Inflammatory macrophage treated with lipopolysaccharide for 4 hours (primary cell): ENCODE measurements at regions not wholly inside any gene's neighbourhood (a gene's known extent, or its start where the extent isn't known, plus 50 kb on each side); places are given as distances from the start of the nearest gene placed in this dataset.
"Not testable (repeated sequence)": the region's sequence is repeated elsewhere in the genome, so short reads cannot be mapped to it uniquely, and the experiment has no call there.

Source experiments
- DNase-seq: peaks from one replicate; pipeline ENCODE4 v3.0.0-alpha.2; 2020

DNA sequence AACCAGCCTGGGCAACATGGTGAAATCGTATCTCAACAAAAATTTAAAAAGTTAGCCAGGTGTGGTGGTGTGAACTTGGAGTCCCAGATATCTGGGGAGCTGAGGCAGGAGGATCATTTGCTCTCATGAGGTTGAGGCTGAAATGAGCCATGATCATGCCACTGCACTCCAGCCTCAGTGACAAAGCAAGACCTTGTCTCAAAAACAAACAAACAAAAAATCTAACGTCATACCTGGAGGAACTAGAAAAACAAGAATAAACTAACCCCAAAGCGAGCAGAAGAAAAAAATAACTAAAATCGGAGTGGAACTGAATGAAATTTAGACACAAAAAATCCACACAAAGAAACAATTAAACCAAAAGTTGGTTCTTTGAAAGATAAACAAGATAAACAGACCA lies 1885.1 kb downstream of the OLFM4 start:
- DNase-seq, result no peak

DNA sequence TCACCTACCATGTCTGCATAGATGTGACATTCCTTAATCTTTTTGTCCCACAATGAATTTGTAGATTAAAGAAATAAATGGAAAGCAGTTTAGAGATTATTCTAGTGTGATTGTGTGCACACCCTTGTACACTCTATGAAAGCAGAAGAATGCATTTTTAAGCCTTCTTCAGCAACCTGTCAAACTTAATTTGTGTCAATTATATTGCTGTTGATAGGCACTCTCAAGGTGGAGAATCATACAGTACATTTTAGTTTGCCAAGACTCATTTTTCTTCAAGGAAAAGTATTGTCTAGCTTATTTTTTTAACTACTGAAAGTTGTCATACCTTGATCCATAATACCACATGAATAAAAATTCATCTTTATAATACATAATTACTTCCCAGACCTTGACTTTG lies 1898.9 kb downstream of the OLFM4 start:
- DNase-seq, result no peak

DNA sequence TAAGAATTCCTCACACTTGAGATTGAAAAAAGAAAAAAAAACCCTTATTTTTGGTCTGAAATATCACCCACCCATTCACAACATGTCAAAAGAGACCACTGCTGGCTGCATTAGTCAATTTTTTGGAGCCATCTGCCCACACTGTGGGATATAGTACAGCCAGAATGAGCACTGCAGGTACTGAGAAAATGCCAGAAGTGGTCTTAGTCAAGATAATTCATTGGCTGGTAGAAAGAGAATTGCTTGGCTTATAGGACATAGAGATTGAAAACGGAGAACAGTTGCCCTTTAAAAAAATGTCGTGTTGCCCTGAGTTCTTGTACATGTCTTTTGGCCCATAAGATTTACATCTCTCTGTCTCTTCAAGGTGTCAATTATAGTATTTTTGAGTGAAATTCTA lies 1899.5 kb downstream of the OLFM4 start:
- no peak for DNase-seq

DNA sequence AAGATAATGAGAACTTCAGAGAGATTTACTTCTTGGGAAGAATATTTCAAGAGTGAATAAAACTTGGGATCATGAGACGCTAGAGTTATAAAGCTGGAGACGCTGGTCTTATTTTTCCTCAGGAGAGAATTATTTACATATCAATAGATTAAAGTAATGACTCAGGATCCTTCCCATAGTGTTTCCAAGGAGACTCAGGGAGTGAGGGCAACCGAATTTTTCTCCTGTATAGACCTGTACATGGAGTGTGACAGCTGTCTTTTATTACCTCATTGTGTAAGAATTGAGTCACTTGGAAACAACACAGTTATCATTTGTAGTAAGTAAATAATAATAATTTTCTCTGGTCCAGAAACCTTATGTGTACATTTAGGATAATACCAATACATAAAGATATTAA lies 1905.5 kb downstream of the OLFM4 start:
- no peak for DNase-seq

DNA sequence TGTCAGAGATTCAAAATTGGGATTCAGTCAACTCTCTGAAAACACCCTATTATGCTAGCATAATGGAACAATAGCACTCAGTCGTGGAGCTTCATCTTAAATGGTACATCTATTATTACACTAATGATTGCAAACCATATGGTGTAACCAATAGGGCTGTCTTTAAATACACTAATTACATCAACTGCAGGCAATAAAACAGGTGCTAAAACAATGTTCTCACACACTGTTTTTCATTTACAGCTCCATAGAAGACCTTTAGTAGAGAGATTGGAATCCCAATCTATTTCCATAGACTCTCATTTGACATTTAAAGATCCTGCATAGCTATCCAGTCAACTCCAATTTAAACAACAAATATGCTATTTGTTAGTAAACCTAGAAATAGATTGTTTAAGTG lies 1917.4 kb downstream of the OLFM4 start:
- DNase-seq, result no peak

DNA sequence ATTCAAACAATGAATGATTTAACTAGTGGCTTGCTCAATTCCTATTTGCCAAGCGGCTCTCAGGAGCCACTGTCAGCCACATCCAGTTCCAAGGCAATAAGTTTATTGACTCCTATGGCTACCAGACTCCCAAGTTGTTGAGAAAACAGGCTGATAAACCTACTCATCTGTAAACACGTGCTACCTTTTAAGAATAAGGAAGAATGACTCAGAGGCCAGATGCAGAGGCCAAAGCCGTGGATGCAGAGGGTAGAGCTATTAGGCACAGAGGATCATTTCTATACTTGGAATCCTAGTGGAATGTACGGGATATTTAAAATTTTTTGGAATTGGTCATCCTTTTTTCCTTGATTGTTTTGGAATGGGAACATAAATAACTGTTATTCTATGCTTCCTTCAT lies 1921.1 kb downstream of the OLFM4 start:
- no peak for DNase-seq

DNA sequence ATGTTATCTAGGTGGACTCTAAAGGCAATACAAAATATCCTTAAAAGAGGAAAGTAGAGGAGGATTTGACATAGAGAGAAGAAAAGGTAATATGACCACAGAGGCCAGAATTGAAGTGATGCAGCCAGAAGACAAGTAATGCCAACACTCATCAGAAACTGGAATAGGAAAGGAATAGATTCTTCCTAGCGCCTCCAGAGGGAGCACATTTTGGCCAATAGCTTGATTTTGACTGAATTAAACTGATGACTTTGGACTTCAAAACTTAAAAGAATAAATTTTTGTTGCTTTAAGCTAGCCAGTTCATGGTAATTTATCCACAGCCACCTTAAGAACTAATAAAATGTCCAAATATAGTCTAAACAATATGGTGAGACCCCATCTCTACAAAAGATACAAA lies 1921.9 kb downstream of the OLFM4 start:
- DNase-seq, result no peak

DNA sequence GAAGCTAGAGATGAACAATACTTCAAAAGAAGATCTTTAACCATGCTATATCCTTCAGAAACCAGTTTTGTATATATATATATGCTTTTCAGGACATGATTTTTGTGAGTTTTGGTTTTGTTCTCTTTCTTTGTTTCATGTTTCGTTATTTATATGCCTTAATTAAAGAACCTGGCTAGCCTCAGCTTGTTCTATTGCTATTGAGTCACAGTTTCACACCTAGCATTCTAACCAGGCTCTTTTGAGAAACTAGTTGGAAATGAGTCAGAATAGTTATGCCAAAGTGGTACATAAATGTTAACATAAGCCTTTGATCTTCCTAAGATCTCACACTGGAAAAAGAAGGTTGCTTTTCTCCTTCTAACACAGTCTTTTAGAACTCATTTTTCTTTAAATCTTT lies 1925.2 kb downstream of the OLFM4 start:
- no peak for DNase-seq

DNA sequence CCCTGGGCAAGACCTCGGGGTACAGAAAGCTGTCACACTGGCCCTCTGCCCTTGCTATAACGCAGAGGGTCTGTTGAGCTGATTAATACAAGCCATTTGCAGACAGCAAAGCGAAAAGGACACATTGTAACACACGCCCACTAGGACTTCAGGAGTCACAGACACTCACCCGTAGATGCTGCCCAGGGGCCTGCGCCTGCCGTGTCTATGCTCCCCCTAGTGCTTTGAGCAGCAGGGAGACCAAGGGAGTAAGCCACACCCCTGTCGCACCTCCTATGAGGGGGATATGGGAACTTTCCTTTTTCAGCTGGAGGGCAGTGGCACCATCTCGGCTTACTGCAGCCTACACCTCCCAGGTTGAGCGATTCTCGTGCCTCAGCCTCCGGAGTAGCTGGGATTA lies 1930.2 kb downstream of the OLFM4 start:
- no peak for DNase-seq

DNA sequence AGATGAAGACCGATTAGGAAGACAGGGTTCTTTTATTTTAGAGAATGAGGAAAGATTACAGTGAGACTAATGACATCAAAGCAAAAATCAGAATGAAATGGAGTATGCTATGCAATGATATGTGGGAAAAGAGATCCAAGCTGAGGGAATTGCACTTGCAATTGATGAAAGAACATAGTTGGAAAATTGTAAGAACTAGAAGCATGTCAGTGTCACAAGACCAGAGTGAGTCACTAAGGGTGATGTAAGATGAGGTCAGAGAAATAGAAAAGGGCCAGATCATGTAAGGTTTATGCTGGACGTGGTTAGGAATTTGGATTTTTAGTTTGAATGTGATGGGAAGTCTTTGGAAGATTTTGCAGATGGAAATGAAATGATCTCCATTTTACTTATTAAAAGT lies 1937.3 kb downstream of the OLFM4 start:
- DNase-seq, result no peak

DNA sequence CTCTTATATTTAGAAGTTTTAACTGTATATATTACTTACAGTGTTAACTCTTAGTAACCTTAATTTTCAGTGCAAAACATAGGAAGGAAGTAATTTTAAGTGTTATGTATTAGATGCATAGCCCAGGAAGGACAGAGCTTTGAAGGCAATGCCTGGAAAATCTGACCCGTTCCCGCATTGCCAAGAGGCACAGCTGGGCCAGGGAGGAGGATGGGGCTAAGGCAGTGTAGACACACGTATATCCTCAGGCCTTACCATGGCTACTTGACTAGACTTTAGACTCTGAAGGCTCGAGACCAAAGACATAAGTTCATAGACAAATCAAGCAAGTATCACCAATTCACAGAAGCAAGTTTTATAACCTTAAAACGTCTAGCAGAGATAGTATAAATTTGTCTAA lies 1944.2 kb downstream of the OLFM4 start:
- no peak for DNase-seq

DNA sequence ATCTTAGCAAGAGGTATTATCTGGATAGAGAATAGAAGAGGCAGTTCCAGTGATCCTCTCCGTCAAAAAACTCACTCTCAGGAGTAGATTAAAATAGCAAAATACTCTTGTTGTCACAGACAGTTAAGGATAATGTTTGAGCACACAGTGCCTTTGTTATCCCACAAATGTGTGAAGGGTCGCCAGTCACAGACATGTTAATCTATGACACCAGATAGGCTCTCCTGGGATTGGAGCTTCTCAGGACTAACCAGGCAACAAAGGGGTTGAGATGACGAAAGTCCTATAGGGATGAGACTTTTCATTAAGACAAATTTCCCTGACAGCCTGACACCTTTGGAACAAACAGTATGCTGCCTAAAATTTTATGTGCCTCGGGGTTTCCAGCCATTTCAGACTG lies 1947.1 kb downstream of the OLFM4 start:
- DNase-seq, result no peak

DNA sequence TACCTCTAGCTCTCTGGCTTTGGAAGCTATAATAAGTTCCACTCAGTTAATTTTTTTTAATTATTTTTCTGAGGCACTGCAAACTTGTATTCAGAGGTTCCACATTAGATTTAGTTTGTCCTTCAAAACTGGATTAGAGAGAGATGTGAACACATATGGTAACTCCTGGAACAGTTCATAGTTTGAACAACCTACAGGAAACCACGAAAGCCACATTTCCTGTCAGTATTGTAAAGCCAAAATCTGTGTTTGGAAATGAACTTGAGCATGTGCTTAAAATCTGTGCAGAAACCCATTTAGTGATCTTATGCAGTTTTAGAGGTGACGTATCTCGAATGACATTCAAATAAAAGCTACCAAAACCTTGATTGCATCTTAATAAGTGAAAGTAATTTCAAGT lies 1952.0 kb downstream of the OLFM4 start:
- no peak for DNase-seq

DNA sequence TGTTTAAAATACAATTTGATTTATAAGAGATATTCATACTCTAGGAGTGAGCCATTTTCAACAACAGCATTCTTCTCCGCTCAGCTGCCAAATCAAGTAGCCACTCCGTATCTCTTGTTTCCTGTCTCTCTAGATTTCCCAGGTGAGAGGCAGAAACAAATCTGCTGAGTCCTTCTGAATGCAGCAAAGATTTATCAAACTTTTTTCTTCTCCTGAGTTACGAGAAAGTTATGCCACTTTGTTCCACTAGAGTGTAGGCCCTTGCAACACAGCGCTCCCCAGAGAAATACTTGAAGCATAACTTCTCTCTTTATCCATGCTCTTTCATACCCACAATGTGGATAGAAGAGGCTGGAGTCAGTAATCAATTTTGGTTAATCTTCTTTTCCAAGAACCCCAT lies 1960.8 kb downstream of the OLFM4 start:
- no peak for DNase-seq

DNA sequence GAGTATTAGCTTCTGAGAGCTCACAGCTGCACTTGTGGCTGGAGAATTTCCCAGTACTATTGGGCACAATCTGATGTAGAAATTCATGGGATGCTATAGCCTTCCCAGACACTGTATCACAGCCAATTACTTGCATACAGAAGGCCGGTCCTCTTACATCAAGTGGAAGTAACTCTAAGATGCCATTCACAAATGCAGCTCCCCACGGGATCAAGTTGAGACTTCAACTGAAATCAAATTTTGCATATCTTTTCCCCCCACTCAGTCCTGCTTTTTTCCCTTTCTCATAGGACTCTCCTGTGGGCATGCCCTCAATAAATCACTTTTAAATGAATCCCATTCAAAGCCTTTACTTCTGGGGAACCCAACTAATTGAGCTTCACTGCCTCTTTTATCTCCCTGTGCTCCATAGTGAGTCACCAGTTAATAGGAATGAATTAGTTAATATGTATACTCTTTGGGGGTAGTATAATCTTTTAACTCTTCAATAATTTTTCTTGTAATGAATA lies 1970.8 kb downstream of the OLFM4 start:
- no peak for DNase-seq

DNA sequence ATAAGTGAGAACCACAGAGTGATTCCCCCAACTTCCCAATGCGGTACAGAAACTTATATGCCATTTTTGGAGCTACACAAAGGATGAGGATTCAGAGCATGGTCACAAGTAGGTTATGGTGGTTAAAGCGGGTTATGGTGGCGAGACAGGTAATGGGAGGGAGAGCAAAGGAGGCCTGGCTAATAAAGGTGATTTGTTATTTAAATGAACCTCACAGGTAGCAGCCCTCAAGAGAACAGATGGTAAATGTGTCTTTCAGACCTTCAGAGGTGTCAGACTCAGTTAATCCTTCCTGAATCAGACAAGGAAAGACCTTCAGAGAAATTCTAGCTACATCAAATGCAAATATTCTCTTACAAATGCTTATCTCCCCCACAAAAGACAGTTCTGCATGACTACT lies 1971.4 kb downstream of the OLFM4 start:
- DNase-seq, result no peak

DNA sequence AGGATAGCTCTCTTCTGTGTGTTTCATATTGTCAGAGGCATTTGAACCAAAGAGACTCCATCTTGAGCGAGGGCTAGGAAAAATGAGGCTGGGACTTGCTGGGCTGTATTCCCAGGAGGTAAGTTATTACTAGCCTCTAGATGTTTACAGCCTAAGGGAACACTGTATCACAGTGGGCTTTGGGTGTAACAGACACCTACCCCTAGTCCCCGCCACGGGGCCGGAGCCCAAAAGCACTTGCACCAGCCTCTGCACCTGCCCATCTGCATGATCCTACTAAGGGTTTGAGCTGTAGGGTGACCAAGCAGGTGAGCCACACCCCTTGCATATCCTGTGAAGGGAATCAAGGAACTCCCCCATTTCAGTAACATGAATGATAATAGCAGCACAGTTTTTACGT lies 1972.2 kb downstream of the OLFM4 start:
- no peak for DNase-seq

DNA sequence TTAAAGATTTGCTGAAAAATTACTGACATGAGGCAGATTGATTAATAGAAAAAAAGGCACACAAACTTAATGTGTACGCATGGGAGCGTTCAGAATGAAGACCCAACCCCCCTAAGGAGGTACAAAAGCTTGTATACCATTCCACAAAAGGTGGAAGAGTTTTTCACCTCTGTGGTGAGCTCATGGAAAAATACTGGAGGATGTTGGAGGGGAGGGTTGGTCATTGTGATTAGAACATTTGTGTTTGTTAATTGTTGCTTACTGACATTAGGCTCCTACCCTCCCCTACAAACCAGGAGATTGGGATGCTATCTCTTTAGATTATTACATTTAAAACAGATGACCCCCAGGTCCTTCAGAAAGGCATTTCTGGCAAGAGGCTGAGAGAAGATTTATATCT lies 1973.3 kb downstream of the OLFM4 start:
- no peak for DNase-seq

DNA sequence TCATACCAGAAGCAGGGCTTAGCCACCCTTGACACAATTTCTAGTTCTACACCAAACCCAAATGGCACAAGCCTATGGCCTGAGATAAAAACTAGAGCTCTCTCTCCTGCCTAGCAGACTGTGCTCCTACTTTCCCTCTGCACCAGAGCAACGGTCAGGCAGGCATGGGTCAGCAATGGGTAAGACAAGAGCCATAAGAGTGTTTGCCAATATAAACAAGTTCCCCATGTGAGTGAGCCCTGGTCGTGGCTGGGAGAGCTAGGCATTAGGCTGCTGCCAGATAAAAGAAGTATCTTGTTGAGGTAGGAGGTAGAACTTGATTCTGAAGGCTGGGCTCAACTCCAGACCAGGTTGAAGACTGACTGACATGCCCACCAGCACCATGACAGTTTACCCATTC lies 1979.1 kb downstream of the OLFM4 start:
- DNase-seq, result no peak

DNA sequence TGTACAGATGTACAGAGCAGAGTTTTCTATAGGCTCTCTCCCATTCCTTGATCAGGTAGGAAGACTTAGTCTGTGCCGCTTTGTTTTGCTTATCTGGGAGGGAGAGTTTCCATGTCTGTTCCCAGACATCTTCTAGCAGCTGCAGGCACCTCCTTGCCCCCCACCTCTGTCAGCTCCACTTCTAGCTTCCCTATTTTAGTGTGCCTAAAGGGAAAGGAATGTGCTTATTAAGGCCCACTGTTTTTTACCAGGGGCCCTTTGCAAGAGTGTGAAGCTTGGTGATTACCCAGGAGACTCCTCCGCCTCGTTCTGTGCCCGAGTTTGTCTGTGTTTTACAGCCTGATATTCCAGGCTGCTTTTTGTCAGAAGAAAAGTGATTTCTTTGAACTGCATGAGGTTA lies 1984.4 kb downstream of the OLFM4 start:
- no peak for DNase-seq

DNA sequence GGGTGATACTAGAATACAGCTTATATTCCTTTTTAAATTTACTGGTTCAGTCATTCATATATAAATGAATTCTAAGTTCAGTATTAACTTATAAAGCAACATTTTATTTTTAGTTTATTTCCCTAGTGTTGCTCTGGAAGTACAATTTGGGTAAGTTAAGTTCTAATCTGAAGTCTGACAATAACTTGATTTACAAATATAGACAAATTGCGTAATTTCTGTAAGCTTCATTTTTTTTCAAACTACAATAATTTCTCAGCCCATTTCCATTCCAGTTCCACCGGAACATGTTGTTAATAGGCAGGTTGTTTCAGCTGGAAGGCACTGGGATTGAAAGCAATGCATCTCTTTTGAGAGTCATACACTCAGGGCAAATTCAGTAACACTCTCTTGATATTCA lies 2000.7 kb downstream of the OLFM4 start:
- no peak for DNase-seq

DNA sequence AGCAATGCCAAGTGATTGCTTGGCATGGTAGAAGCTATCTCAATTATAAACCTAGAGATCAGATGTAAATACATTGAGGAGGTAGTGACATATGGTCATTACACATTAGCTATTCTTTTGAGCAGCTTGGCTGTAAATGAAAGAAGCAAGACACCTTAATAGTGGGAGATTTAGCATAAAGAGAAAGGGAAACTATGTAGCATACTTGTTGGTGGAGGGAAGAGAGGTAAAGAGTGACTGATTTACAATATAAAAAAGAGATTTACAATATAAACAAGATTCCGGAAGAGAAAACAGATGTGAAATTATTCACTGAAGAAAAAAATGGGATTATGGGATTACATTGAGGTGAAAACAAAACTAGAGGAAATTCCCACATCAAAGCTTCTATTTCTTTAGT lies 2009.6 kb downstream of the OLFM4 start:
- DNase-seq, result no peak

DNA sequence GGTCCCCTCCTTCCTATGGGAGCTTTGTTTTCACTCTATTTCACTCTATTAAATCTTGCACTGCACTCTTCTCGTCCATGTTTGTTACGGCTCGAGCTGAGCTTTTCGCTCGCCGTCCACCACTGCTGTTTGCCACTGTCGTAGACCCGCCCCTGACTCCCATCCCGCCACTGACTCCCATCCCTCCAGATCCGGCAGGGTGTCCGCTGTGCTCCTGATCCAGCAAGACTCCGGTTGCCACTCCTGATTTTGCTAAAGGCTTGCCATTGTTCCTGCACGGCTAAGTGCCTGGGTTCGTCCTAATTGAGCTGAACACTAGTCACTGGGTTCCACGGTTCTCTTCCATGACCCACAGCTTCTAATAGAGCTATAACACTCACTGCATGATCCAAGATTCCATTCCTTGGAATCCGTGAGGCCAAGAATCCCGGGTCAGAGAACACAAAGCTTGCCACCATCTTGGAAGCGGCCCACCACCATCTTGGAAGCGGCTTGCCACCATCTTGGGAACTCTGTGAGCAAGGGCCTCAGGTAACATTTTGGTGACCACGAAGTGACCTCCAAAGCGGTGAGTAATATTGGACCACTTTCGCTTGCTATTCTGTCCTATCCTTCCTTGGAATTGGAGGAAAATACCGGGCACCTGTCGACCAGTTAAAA lies 2025.4 kb downstream of the OLFM4 start:
- not testable (repeated sequence) for DNase-seq

DNA sequence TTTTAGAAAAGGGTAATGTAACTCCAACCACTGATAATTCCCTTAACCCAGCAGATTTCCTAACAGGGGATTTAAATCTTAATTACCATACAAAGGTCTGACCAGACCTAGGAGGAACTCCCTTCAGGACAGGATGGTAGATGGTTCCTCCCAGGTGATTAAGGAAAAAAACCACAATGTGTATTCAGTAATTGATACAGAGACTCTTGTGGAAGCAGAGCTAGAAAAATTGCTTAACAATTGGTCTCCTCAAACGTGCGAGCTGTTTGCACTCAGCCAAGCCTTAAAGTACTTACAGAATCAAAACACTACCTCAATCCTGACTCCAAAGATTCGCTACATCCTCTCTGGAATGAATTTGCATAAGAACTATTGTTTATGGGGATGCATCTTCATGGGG lies 2027.1 kb downstream of the OLFM4 start:
- DNase-seq, result not testable (repeated sequence)

DNA sequence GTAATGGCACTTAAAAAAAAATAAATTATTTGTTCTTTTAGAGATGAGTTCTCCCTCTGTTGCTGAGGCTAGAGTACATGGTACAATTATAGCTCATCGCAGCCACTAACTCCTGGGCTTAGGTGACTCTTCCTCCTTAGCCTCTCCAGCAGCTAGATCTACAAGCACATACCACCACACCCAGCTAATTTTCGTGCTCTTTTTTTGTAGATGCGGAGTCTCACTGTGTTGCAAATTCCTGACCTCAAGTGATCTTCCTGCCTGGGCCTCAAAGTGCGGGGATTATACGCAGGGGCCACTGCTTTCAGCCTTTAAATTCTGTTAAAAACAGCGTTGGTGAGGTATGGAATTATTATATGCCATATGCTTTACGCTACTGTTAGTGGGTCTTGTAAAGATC lies 2034.0 kb downstream of the OLFM4 start:
- no peak for DNase-seq

DNA sequence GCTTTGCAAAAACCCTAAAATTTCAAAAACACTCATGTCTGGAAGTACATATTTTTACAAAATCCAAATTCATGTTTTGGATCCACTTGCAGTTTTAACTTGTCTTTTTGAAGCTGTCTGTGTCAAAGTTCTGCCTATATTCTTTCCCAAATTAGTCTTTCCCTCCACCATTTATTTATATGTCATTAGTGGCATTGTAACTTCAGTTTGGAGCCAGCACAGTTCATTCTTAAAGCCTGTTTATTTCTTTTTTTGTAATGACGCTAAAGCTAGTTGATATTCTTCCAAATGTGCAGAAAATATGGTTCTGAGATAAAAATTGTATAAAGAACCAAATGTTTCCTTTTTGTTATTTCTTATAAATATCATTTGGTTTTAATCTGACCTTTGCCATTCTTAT lies 2039.3 kb downstream of the OLFM4 start:
- DNase-seq, result no peak
